Lower leg skin (tissue), 3 donors: ENCODE measurements at regions not wholly inside any gene's neighbourhood (a gene's known extent, or its start where the extent isn't known, plus 50 kb on each side); places are given as distances from the start of the nearest gene placed in this dataset.

Experiments used
- CTCF ChIP-seq, 3 donors: fragments of 450-650 bp; IDR thresholded peaks; one replicate each; pipeline ENCODE4 v1.5.1; 2016; ENCODE audit warnings: antibody characterized with exemption in 3 of 3, mild to moderate bottlenecking in 3 of 3, moderate library complexity in 2 of 3
- POLR2A ChIP-seq, 2 donors: fragments of 450-650 bp; IDR thresholded peaks; one replicate each; pipeline ENCODE4 v1.6.1; 2016 to 2017; ENCODE audit warnings: antibody characterized with exemption in 2 of 2, mild to moderate bottlenecking in 1 of 2, moderate library complexity in 1 of 2

GRCh38 chr22:27253108-27253902 is 548.3 kb downstream of the MN1 start:
- TF ChIP-seq CTCF (IDR thresholded peaks at IDR 0.05) (no peak), POLR2A (IDR thresholded peaks at IDR 0.05) (no peak)
